GM13977 (cell line): ENCODE measurements at regions not wholly inside any gene's neighbourhood (a gene's known extent, or its start where the extent isn't known, plus 50 kb on each side); places are given as distances from the start of the nearest gene placed in this dataset.

Source experiments
- DNase-seq: peaks from one replicate; pipeline ENCODE4 v3.0.0; 2012; ENCODE audit warnings: low spot score
- CTCF ChIP-seq: IDR thresholded peaks from 2 replicates; pipeline ENCODE4 v1.5.1; 2012; ENCODE audit warnings: mild to moderate bottlenecking, control low read depth; ENCODE audit not compliant: insufficient read depth; ENCODE audit errors: extremely low read depth, missing control alignments
- in situ Hi-C: fragments of 300-500 bp; cut with MboI; formaldehyde crosslinking; loops from one replicate; pipeline ENCODE4 v1.12.0; 2022; ENCODE audit warnings: low sequenced_read_pairs, low pct_unique_long_range_greater_than_20kb, mixed read lengths, inconsistent platforms; ENCODE audit not compliant: unreplicated experiment

DNA sequence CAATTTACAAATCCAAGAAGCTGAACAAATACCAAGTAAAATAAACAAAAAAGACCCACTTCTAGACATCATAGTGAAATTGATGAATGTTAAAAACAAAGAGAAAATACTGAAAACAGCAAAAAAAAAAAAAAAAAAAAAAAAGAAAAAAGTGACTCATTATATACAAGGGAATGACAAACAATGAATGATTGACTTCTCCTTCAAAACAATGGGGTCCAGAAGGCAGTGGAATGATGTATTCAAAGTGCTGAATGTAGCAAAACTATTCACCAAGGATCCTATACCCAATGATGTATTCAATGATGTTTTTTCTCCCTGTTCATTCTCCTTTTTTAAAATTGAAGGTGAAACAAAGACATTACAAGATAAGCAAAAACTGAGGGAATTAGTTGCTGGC is 650.0 kb downstream of the UTRN start:
- TF ChIP-seq CTCF: no peak

DNA sequence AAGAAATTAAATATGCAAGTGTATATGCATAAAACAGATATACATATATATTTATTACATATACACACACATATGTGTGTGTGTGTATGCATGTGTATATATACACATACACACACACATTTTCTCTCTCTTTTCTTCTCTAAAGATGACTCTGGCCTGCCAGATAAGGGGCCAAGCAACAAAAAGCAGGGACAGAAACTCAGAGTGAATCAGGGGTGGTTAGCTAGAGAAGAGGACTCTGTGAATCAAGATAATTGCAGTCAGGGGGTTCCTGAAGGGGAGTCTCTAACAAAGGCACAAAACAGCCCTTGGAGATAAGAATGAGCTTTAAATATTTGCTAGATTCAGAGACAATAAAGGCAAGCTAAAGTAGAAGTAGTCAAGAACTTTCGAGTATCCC is 650.5 kb downstream of the UTRN start:
- TF ChIP-seq CTCF: no peak
- DNase-seq: no peak
- in situ Hi-C loops: loop anchor here (25.0 kb wide), 1 partner anchor 348 kb away; no protein-coding TSS in a partner anchor

More for the DNA sequence above, 650.0 kb downstream of the UTRN start:
- in situ Hi-C loops: loop anchor here (25.0 kb wide), 1 partner anchor 348 kb away; no protein-coding TSS in a partner anchor
- no peak for DNase-seq

DNA sequence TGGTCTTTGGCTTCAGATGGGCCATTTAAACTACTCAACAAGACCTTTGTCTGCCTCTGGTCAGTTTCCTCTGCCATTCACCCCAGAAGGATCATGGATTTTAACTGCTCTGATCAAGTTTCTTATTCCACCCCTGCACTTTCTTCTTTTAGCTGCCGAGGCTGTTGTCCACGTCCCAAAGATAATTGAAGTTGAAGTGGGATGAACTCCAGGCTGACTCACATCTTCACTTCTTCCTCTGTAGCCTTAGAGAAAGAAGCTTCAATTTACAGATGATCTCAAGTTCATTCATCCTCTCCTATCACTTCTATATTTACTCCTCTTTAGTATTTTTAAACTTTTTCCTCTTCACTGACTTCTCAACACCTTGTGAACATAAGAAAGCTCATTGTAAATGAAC is 651.6 kb downstream of the UTRN start:
- no peak for TF ChIP-seq CTCF
- in situ Hi-C loops: loop anchor here (25.0 kb wide), 1 partner anchor 349 kb away; no protein-coding TSS in a partner anchor
- no peak for DNase-seq

- DNase-seq: no peak
- no peak for TF ChIP-seq CTCF
- in situ Hi-C loops: loop anchor here (25.0 kb wide), 1 partner anchor 353 kb away; no protein-coding TSS in a partner anchor
Observed at GRCh38 chr6:144939921-144940320, 654.8 kb downstream of the UTRN start.

DNA sequence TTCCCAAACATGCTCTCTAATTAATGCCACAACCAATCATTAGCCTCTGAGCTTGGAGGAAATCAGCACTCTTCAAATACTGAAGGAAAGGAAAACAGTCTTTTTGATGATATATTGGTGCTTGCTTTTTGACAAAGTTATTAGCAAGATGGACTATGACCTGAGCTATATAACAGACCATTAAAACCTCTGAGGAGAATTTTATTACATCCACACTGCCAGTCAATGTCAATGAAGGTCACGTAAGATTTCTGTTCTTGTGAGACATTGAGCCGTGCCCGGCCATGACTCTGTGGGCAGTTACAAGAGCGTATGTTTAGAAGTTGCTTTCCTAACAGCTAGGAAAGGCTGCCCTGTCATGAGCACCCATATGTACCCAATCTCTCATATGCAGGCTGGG is 659.0 kb downstream of the UTRN start:
- in situ Hi-C loops: loop anchor here (25.0 kb wide), 1 partner anchor 357 kb away; no protein-coding TSS in a partner anchor
- DNase-seq: no peak
- no peak for TF ChIP-seq CTCF

- no peak for TF ChIP-seq CTCF
- in situ Hi-C loops: loop anchor here (25.0 kb wide), 1 partner anchor 360 kb away; no protein-coding TSS in a partner anchor
- no peak for DNase-seq
Observed at GRCh38 chr6:144947398-144947976, 662.4 kb downstream of the UTRN start.
